ENCODE measurements at regions not wholly inside any gene's neighbourhood (a gene's known extent, or its start where the extent isn't known, plus 50 kb on each side); places are given as distances from the start of the nearest gene placed in this dataset.

DNA sequence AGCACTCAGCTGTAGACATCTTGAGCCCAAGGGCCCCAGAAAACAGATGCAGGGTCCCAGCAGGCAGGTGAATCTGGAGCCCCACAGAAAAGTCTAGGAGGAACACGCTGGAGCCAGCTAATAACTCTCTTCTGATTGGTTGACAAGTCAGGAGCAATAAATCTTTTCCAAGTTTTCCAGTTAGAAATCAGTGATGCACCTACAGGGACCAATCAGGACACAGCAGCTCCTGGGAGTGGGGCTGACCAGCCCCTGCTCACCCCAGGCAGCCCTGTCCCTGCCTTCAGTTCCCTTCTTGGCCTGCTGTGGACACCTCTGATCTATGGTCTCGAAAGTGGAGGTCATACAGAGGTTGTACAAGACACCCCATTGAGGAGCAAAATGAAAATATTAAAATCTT is 75.7 kb downstream of the KCNF1 start:
- Histone ChIP-seq H3K36me3 (ENCODE audit: control insufficient read depth, insufficient read depth, low read length, severe bottlenecking) (no peaks in the 10 kb centered on the region), H3K4me3 (ENCODE audit: low read length) (no peak overlapping the region), H3K27me3 (replicated peaks; ENCODE audit: control insufficient read depth, insufficient read depth, low read length) (peaks cover 43% of the 10 kb centered on the region), H3K4me1 (ENCODE audit: control insufficient read depth, insufficient read depth, low read length) (no peaks in the 10 kb centered on the region), H3K9ac (ENCODE audit: low read length) (no peak overlapping the region), H3K9me3 (ENCODE audit: control insufficient read depth, low read length) (no peaks in the 10 kb centered on the region)
- DNase-seq (ENCODE audit: low read depth), result no peak

GRCh38 chr2:10987861-10988260 is 76.1 kb downstream of the KCNF1 start:
- H3K27me3 ChIP-seq (replicated peaks; ENCODE audit: control insufficient read depth, insufficient read depth, low read length), result peaks cover 44% of the 10 kb centered on the region
- no peak overlapping the region for H3K4me3 ChIP-seq (ENCODE audit: low read length)
- no peak for DNase-seq (ENCODE audit: low read depth)
- H3K36me3 ChIP-seq (ENCODE audit: control insufficient read depth, insufficient read depth, low read length, severe bottlenecking), result no peaks in the 10 kb centered on the region
- H3K9me3 ChIP-seq (ENCODE audit: control insufficient read depth, low read length), result no peaks in the 10 kb centered on the region
- H3K9ac ChIP-seq (ENCODE audit: low read length), result no peak overlapping the region
- no peaks in the 10 kb centered on the region for H3K4me1 ChIP-seq (ENCODE audit: control insufficient read depth, insufficient read depth, low read length)

DNA sequence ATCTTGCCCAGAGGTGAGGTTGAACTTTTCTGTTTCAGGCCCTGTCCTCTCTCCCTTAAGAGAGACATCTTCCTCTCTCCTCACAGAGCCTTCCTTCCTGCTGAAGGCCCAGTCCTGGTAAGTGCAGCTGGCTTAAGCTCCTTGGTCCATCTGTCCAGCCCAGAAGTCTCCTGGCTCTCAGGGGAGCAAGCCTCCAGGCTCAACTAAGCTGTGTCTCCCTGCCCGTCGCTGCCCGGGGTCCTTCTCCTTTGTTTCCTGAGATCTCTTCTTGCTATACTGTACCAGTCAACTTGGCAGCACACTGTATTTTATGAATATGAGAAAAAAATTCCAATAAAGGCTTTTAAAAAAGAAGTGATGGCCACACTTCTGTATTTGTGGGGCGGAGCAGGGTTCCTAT is 77.4 kb downstream of the KCNF1 start:
- H3K9me3 ChIP-seq (ENCODE audit: control insufficient read depth, low read length), result no peaks in the 10 kb centered on the region

GRCh38 chr2:10989782-10990181 is 78.0 kb downstream of the KCNF1 start:
- Histone ChIP-seq H3K4me1 (ENCODE audit: control insufficient read depth, insufficient read depth, low read length) (no peaks in the 10 kb centered on the region), H3K4me3 (ENCODE audit: low read length) (no peak overlapping the region), H3K36me3 (ENCODE audit: control insufficient read depth, insufficient read depth, low read length, severe bottlenecking) (no peaks in the 10 kb centered on the region), H3K27me3 (replicated peaks; ENCODE audit: control insufficient read depth, insufficient read depth, low read length) (peaks cover 31% of the 10 kb centered on the region), H3K9ac (ENCODE audit: low read length) (no peak overlapping the region), H3K9me3 (ENCODE audit: control insufficient read depth, low read length) (no peaks in the 10 kb centered on the region)
- no peak for DNase-seq (ENCODE audit: low read depth)

More for the DNA sequence above, 77.4 kb downstream of the KCNF1 start:
- peaks cover 32% of the 10 kb centered on the region for H3K27me3 ChIP-seq (replicated peaks; ENCODE audit: control insufficient read depth, insufficient read depth, low read length)
- no peak overlapping the region for H3K9ac ChIP-seq (ENCODE audit: low read length)
- H3K4me3 ChIP-seq (ENCODE audit: low read length), result no peak overlapping the region
- DNase-seq (ENCODE audit: low read depth), result no peak
- no peaks in the 10 kb centered on the region for H3K4me1 ChIP-seq (ENCODE audit: control insufficient read depth, insufficient read depth, low read length)
- H3K36me3 ChIP-seq (ENCODE audit: control insufficient read depth, insufficient read depth, low read length, severe bottlenecking), result no peaks in the 10 kb centered on the region

DNA sequence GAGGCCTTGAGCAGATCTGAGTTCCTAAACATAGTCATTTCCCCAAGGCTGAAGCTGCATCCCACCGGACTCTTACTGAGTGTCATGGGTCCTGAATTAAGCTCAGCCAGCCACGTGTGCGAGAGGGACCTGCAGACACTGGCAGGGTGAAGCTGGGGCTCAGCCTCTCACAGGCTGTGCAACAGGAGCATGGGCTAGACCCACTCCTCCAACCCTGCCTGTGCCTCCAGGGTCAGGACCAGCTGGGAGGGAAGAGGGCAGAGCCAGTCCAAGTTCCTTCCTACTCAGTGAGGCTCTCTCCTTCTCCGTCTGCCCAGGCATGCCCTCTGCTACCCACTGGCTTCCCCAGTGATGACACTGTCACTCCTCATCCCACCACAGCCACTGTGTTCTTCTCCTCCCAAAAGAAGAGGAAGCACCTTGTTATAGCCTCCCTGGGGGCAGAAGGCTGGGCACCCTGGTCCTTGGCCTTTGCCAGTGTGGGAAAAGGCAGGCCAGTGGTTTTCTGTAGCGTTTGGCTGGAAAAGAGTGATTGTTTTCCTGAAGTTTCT is 78.9 kb downstream of the KCNF1 start:
- peaks cover 35% of the 10 kb centered on the region for H3K27me3 ChIP-seq (replicated peaks; ENCODE audit: control insufficient read depth, insufficient read depth, low read length)

DNA sequence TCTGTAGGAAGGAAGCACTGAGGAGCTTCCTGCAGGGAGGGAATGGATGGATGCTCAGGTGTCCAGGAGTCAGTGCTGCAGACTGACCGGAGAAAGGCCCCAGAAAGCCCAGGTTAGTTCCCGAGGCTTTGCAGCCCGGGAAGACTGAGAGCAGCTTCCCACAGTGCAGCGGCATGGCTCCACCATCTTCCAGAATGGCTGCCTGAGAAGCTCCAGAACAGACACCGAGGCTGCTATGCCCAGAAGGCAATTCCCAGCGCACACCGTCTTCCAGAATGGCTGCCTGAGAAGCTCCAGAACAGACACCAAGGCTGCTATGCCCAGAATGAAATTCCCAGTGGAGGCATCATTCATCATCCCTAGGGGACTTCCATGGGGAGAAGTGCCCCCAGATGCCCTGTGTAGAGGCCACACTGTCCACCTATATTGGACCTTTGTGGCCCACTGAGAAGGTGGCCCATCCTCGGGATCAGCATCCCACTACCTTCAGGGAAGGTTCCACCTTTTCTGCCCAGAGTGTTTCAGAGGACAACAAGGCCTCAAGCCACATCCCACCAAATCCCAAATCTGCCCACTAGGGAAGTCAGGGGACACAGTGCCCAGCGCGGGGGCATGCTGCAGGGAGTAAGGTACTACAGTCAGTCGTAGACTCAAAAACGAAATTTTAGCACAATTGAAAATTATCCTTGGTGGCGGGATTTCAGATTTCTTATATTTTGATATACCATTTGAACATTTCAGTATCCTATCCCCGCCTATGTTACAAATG is 80.5 kb downstream of the KCNF1 start:
- Histone ChIP-seq H3K36me3 (ENCODE audit: control insufficient read depth, insufficient read depth, low read length, severe bottlenecking) (no peaks in the 10 kb centered on the region), H3K27me3 (replicated peaks; ENCODE audit: control insufficient read depth, insufficient read depth, low read length) (peaks cover 34% of the 10 kb centered on the region), H3K9me3 (ENCODE audit: control insufficient read depth, low read length) (no peaks in the 10 kb centered on the region), H3K9ac (ENCODE audit: low read length) (no peak overlapping the region), H3K4me3 (ENCODE audit: low read length) (no peak overlapping the region), H3K4me1 (ENCODE audit: control insufficient read depth, insufficient read depth, low read length) (no peaks in the 10 kb centered on the region)
- DNase-seq (ENCODE audit: low read depth), result no peak

More for the DNA sequence above, 78.9 kb downstream of the KCNF1 start:
- H3K9ac ChIP-seq (ENCODE audit: low read length), result no peak overlapping the region
- H3K9me3 ChIP-seq (ENCODE audit: control insufficient read depth, low read length), result no peaks in the 10 kb centered on the region
- no peaks in the 10 kb centered on the region for H3K4me1 ChIP-seq (ENCODE audit: control insufficient read depth, insufficient read depth, low read length)
- no peak overlapping the region for H3K4me3 ChIP-seq (ENCODE audit: low read length)
- no peaks in the 10 kb centered on the region for H3K36me3 ChIP-seq (ENCODE audit: control insufficient read depth, insufficient read depth, low read length, severe bottlenecking)
- DNase-seq (ENCODE audit: low read depth), result no peak

DNA sequence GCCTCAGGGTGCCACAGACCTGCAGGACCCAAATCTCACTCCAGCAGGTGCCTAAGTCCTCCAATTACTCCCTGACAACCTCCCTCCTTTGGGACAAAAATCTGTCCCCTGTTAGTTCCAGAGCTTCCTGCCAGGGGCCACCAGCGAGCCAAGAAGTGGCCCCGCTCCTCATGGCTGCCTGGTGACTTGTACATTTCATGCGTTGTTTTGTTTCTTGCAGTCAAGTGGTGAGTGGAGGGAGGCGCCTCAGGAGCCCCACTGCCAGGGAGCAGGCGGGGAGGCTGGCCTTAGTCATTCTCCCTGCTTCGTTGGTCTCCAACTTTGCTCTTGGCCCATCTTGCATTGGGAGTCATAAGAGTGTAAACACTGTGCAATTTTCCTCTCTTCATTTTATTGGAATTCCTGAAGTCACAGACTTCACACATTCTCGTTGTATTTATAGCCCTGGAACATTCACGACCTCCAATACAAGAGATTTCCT is 81.3 kb downstream of the KCNF1 start:
- Histone ChIP-seq H3K27me3 (replicated peaks; ENCODE audit: control insufficient read depth, insufficient read depth, low read length) (peaks cover 31% of the 10 kb centered on the region), H3K9ac (ENCODE audit: low read length) (no peak overlapping the region), H3K4me3 (ENCODE audit: low read length) (no peak overlapping the region), H3K9me3 (ENCODE audit: control insufficient read depth, low read length) (no peaks in the 10 kb centered on the region), H3K4me1 (ENCODE audit: control insufficient read depth, insufficient read depth, low read length) (no peaks in the 10 kb centered on the region), H3K36me3 (ENCODE audit: control insufficient read depth, insufficient read depth, low read length, severe bottlenecking) (no peaks in the 10 kb centered on the region)
- no peak for DNase-seq (ENCODE audit: low read depth)

- no peak for DNase-seq (ENCODE audit: low read depth)
- Histone ChIP-seq H3K4me1 (ENCODE audit: control insufficient read depth, insufficient read depth, low read length) (no peaks in the 10 kb centered on the region), H3K9me3 (ENCODE audit: control insufficient read depth, low read length) (no peaks in the 10 kb centered on the region), H3K4me3 (ENCODE audit: low read length) (no peak overlapping the region), H3K27me3 (replicated peaks; ENCODE audit: control insufficient read depth, insufficient read depth, low read length) (peaks cover 26% of the 10 kb centered on the region), H3K9ac (ENCODE audit: low read length) (no peak overlapping the region), H3K36me3 (ENCODE audit: control insufficient read depth, insufficient read depth, low read length, severe bottlenecking) (no peaks in the 10 kb centered on the region)
Observed at GRCh38 chr2:10995366-10995970, 83.7 kb downstream of the KCNF1 start.

- Histone ChIP-seq H3K27me3 (replicated peaks; ENCODE audit: control insufficient read depth, insufficient read depth, low read length) (peaks cover 19% of the 10 kb centered on the region), H3K4me1 (ENCODE audit: control insufficient read depth, insufficient read depth, low read length) (no peaks in the 10 kb centered on the region), H3K9ac (ENCODE audit: low read length) (no peak overlapping the region), H3K4me3 (ENCODE audit: low read length) (no peak overlapping the region), H3K9me3 (ENCODE audit: control insufficient read depth, low read length) (no peaks in the 10 kb centered on the region), H3K36me3 (ENCODE audit: control insufficient read depth, insufficient read depth, low read length, severe bottlenecking) (no peaks in the 10 kb centered on the region)
- peak; percentile 12 for DNase-seq (ENCODE audit: low read depth)
Observed at GRCh38 chr2:11004199-11004598, 92.5 kb downstream of the KCNF1 start.

DNA sequence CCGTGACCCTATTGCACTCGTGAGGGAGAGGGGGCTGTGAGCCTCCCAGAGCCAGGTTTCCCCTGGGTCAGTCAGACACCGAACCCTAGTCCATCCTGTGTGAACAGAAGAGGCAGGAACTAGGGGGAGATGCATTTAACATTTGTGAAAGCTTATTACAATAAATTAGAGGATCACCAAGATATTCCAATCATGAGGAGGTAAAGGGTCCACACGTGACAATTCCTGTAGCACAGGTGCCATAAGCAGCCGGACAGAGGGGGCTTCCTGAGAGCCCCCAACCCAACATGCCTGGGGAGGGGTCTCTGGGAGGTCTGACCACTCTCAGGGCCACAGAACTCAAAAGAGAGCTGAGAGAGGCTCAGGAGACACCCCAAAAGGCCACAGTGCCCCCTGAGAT is 93.3 kb downstream of the KCNF1 start:
- Histone ChIP-seq H3K9me3 (ENCODE audit: control insufficient read depth, low read length) (peaks cover 3% of the 10 kb centered on the region), H3K4me3 (ENCODE audit: low read length) (no peak overlapping the region), H3K27me3 (replicated peaks; ENCODE audit: control insufficient read depth, insufficient read depth, low read length) (peaks cover 22% of the 10 kb centered on the region), H3K4me1 (ENCODE audit: control insufficient read depth, insufficient read depth, low read length) (no peaks in the 10 kb centered on the region), H3K36me3 (ENCODE audit: control insufficient read depth, insufficient read depth, low read length, severe bottlenecking) (no peaks in the 10 kb centered on the region), H3K9ac (ENCODE audit: low read length) (no peak overlapping the region)
- no peak for DNase-seq (ENCODE audit: low read depth)

DNA sequence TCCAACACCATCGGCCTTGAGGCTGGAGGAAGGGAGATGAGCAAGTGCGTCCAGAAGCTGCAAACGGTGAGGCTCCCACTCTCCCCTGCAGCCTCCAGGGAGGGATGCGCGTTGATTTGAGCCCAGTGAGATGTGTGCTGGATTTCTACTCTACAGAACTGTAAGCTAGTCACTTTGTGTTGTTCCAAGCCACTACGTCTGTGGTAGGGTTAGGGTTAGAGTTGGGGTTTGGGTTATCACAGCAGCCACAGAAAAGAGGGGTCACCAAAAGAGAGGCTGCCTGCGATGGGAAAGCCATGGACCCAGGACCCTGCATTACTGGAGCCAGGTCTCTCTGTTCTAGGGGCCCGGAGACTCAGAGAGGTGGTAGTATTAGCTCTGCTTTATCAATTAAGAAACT is 94.5 kb downstream of the KCNF1 start:
- DNase-seq (ENCODE audit: low read depth), result no peak
- peaks cover 26% of the 10 kb centered on the region for H3K27me3 ChIP-seq (replicated peaks; ENCODE audit: control insufficient read depth, insufficient read depth, low read length)
- H3K9me3 ChIP-seq (ENCODE audit: control insufficient read depth, low read length), result peaks cover 14% of the 10 kb centered on the region
- no peaks in the 10 kb centered on the region for H3K36me3 ChIP-seq (ENCODE audit: control insufficient read depth, insufficient read depth, low read length, severe bottlenecking)
- H3K4me1 ChIP-seq (ENCODE audit: control insufficient read depth, insufficient read depth, low read length), result no peaks in the 10 kb centered on the region
- H3K9ac ChIP-seq (ENCODE audit: low read length), result no peak overlapping the region
- H3K4me3 ChIP-seq (ENCODE audit: low read length), result no peak overlapping the region

All from adipocyte (in vitro differentiated cells).